SK-N-SH treated with all-trans-retinoic acid at 6 μM for 48 hours (cell line): ENCODE measurements at regions not wholly inside any gene's neighbourhood (a gene's known extent, or its start where the extent isn't known, plus 50 kb on each side); places are given as distances from the start of the nearest gene placed in this dataset.

Experiments
- ATAC-seq: fragments of 200-7000 bp; cut with Tn5 transposase; 3 replicates; pipeline ENCODE4 v1.9.1; 2020; ENCODE audit warnings: mild to moderate bottlenecking, moderate library complexity
- ARNTL ChIP-seq: fragments of 450-650 bp; formaldehyde crosslinking; IDR thresholded peaks from 2 replicates; pipeline ENCODE4 v1.5.0; 2020; ENCODE audit warnings: low read depth, mild to moderate bottlenecking, moderate library complexity, borderline replicate concordance
- BACH2 ChIP-seq: fragments of 250-450 bp; sonication (Bioruptor Pico); IDR thresholded peaks from 2 replicates; pipeline ENCODE4 v1.9.0; 2021; ENCODE audit warnings: mild to moderate bottlenecking, borderline replicate concordance
- CSDC2 ChIP-seq: fragments of 250-450 bp; sonication (Bioruptor Pico); IDR thresholded peaks from 2 replicates; pipeline ENCODE4 v1.5.0; 2020; ENCODE audit warnings: mild to moderate bottlenecking, moderate library complexity
- CSRNP3 ChIP-seq: fragments of 250-450 bp; sonication (Bioruptor Pico); IDR thresholded peaks from 2 replicates; pipeline ENCODE4 v1.5.1; 2021; ENCODE audit warnings: mild to moderate bottlenecking, moderate library complexity
- ESRRG ChIP-seq: fragments of 250-450 bp; sonication (Bioruptor Pico); IDR thresholded peaks from 2 replicates; pipeline ENCODE4 v1.6.1; 2021; ENCODE audit warnings: mild to moderate bottlenecking
- GLIS3 ChIP-seq: fragments of 250-450 bp; sonication (Bioruptor Pico); IDR thresholded peaks from 2 replicates; pipeline ENCODE4 v1.5.0; 2020; ENCODE audit warnings: mild to moderate bottlenecking, moderate library complexity
- OSR1 ChIP-seq: fragments of 250-450 bp; sonication (Bioruptor Pico); IDR thresholded peaks from 2 replicates; pipeline ENCODE4 v1.8.0; 2022; ENCODE audit warnings: moderate library complexity, mild to moderate bottlenecking, inconsistent platforms
- PATZ1 ChIP-seq: fragments of 250-450 bp; sonication (Bioruptor Pico); IDR thresholded peaks from 2 replicates; pipeline ENCODE4 v1.8.0; 2020; ENCODE audit warnings: mild to moderate bottlenecking, moderate library complexity, borderline replicate concordance
- SNAI2 ChIP-seq: fragments of 250-450 bp; sonication (Bioruptor Pico); IDR thresholded peaks from 2 replicates; pipeline ENCODE4 v1.5.0; 2020; ENCODE audit warnings: mild to moderate bottlenecking, moderate library complexity
- TCF4 ChIP-seq: fragments of 250-450 bp; sonication (Bioruptor Pico); IDR thresholded peaks from 2 replicates; pipeline ENCODE4 v1.8.0; 2021; ENCODE audit warnings: mild to moderate bottlenecking, moderate library complexity, borderline replicate concordance
- TSHZ2 ChIP-seq: fragments of 250-450 bp; sonication (Bioruptor Pico); IDR thresholded peaks from 2 replicates; pipeline ENCODE4 v1.5.0; 2020; ENCODE audit warnings: mild to moderate bottlenecking, moderate library complexity
- ZFP3 ChIP-seq: fragments of 250-450 bp; sonication (Bioruptor Pico); IDR thresholded peaks from 2 replicates; pipeline ENCODE4 v1.5.0; 2020; ENCODE audit warnings: mild to moderate bottlenecking, moderate library complexity
- ZFP30 ChIP-seq: fragments of 450-650 bp; formaldehyde crosslinking; IDR thresholded peaks from 2 replicates; pipeline ENCODE4 v1.5.0; 2022; ENCODE audit warnings: mild to moderate bottlenecking, moderate library complexity
- ZNF565 ChIP-seq: fragments of 450-650 bp; formaldehyde crosslinking; conservative IDR thresholded peaks from 2 replicates; pipeline ENCODE4 v1.5.0; 2020; ENCODE audit warnings: low read depth, mild to moderate bottlenecking, moderate library complexity
- ZNF70 ChIP-seq: fragments of 450-650 bp; formaldehyde crosslinking; IDR thresholded peaks from 2 replicates; pipeline ENCODE4 v1.5.0; 2020; ENCODE audit warnings: mild to moderate bottlenecking, moderate library complexity
- TF ChIP-seq, protein P1 (sequence below): fragments of 250-450 bp; sonication (Bioruptor Pico); IDR thresholded peaks from 2 replicates; pipeline ENCODE4 v1.8.0; 2021; ENCODE audit warnings: low read depth, mild to moderate bottlenecking, moderate library complexity, borderline replicate concordance
- TF ChIP-seq, protein P2 (sequence below): fragments of 250-450 bp; sonication (Bioruptor Pico); IDR thresholded peaks from 2 replicates; pipeline ENCODE4 v1.5.1; 2020; ENCODE audit warnings: low read depth, mild to moderate bottlenecking, moderate library complexity

DNA sequence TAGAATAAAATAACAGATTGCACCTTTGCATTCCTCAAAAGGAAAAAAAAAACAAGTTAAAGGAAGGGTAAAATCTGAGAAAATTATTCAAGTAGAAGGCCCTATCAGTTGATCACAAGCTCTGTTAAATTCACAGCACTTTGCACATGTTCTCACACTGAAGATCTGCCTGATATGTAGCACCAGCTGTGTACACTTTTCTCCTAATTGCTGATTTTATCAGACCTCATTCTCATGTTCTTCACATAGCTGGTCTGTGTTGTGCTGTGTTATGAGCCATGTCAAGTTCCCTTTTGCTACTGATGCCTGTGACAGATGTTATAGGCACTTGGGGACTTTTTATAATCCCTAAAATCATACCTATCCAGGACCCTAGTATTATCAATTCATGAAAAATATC is 390.4 kb upstream of the PRR16 start:
- ATAC-seq: no peak
- TF ChIP-seq CSDC2 (CRISPR knock-in tag) (no peak), TCF4 (CRISPR knock-in tag) (peak; percentile 92), ARNTL (no peak), CSRNP3 (CRISPR knock-in tag) (no peak), ZFP3 (CRISPR knock-in tag) (no peak), ZNF565 (CRISPR knock-in tag) (no peak), PATZ1 (no peak), TSHZ2 (CRISPR knock-in tag) (0 out of 2 replicates have a peak, but pooled peaks have one; percentile 67), GLIS3 (CRISPR knock-in tag) (no peak), ESRRG (no peak), BACH2 (no peak), ZFP30 (CRISPR knock-in tag) (no peak)
- TF ChIP-seq, protein P1, sequence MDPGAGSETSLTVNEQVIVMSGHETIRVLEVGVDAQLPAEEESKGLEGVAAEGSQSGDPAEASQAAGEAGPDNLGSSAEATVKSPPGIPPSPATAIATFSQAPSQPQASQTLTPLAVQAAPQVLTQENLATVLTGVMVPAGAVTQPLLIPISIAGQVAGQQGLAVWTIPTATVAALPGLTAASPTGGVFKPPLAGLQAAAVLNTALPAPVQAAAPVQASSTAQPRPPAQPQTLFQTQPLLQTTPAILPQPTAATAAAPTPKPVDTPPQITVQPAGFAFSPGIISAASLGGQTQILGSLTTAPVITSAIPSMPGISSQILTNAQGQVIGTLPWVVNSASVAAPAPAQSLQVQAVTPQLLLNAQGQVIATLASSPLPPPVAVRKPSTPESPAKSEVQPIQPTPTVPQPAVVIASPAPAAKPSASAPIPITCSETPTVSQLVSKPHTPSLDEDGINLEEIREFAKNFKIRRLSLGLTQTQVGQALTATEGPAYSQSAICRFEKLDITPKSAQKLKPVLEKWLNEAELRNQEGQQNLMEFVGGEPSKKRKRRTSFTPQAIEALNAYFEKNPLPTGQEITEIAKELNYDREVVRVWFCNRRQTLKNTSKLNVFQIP (CRISPR knock-in tag): no peak
- TF ChIP-seq, all 23 proteins: peak for 2

GRCh38 chr5:120080781-120081180 is 383.3 kb upstream of the PRR16 start:
- TF ChIP-seq ZNF70 (CRISPR knock-in tag): no peak
- TF ChIP-seq OSR1 (CRISPR knock-in tag): no peak
- TF ChIP-seq SNAI2 (CRISPR knock-in tag): no peak
- TF ChIP-seq PATZ1: no peak
- no peak for TF ChIP-seq TSHZ2 (CRISPR knock-in tag)
- no peak for TF ChIP-seq ZNF565 (CRISPR knock-in tag)
- TF ChIP-seq, protein P2, sequence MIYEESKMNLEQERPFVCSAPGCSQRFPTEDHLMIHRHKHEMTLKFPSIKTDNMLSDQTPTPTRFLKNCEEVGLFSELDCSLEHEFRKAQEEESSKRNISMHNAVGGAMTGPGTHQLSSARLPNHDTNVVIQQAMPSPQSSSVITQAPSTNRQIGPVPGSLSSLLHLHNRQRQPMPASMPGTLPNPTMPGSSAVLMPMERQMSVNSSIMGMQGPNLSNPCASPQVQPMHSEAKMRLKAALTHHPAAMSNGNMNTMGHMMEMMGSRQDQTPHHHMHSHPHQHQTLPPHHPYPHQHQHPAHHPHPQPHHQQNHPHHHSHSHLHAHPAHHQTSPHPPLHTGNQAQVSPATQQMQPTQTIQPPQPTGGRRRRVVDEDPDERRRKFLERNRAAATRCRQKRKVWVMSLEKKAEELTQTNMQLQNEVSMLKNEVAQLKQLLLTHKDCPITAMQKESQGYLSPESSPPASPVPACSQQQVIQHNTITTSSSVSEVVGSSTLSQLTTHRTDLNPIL: no peak
- no peak for ATAC-seq
